Cardiac septum (tissue), 1 donor: ENCODE measurements at regions not wholly inside any gene's neighbourhood (a gene's known extent, or its start where the extent isn't known, plus 50 kb on each side); places are given as distances from the start of the nearest gene placed in this dataset.

Experiments
- DNase-seq: peaks from one replicate; pipeline ENCODE4 v3.0.0-alpha.2; 2020; ENCODE audit warnings: low spot score
- intact Hi-C: fragments of 100-400 bp; cut with DNase I; formaldehyde crosslinking; loops from one replicate; pipeline ENCODE4 v1.14.0; 2022
- donor health status: DM: no; HTN: no; CAD: no.

DNA sequence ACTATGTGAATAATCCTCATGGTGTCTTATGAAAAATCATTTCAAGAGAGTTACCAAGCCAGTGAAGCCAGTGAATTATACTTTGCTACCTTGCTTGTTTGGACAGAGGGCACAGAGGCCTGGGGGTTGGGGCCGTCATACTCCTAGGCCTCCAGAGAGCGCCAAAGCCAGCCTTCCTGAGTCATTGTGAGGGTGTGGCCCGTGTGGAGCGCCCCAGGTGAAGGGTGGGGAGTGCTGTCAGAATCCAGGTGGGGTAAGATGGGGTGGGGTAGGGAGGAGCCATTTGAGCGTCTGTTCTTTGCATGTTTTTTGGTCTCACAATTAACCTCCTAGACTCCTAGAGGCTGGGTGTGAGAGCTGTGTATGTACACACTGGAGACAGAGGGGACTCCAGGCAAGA lies 71.1 kb downstream of the PERP start:
- intact Hi-C loops = no loop called here
- no peak for DNase-seq

DNA sequence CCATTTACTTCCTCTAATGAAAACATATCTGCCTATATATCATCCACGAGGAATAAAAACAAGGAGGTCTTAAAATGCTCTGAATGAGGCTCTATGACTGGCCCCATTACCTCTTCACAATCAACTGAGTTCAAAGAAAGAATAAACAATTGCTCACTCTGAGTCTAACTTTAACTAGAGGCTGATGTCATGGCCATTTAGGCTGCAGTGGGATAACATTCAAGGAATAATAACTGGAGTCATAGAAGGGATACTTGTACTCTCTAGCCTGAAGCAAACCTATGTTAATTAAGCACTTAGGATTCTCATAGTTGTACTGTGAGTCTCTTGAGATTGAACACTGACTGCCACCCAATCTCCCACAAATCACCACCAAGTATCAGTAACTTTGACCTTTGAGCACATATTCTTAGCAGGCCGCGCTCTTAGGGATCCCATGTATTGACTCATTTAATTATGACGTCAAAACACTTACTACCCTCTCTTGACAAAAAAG lies 70.2 kb downstream of the PERP start:
- DNase-seq = no peak
- intact Hi-C loops = no loop called here

DNA sequence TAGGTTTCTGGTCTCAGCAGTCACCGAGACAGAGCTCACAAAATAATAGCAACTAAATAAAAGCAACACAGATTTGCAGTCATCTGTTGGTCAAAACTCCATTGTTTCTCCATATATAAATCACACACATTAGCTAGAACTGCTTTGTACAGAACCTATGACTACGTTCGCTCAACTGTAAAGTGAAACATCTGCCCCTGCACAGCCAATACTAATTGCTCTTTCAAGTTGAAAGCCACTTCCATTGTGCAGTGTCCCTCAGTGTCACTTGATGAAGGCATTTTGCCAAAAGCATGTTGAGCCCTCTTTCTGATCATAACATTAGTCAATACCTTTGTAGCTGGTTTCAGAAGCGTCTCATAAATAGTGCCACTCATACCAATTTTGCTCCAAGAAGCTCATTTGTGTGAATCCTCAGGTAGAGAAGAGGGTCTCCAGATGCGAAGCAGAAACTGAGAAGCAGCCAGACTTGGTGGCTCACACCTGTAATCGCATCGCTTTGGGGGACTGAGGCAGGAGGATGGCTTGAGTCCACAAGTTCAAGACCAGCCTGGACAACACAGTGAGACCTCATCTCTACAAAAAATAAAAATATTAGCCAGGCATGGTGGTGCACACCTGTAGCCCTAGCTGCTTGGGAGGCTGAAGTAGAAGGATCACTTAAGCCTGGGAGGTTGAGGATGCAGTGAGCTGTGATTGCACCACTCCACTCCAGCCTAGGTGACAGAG lies 68.9 kb downstream of the PERP start:
- no peak for DNase-seq
- intact Hi-C loops = no loop called here
